Kidney (tissue), 13 donors: ENCODE measurements at regions not wholly inside any gene's neighbourhood (a gene's known extent, or its start where the extent isn't known, plus 50 kb on each side); places are given as distances from the start of the nearest gene placed in this dataset.

Source experiments
- DNase-seq, 5 donors: peaks; one replicate each; pipeline ENCODE4 v3.0.0-alpha.2; 2013 to 2020
- FAIRE-seq: peaks from 2 replicates; lab custom pipeline; 2012; peaks lifted over from hg19 to GRCh38; lab: Jason Lieb, UNC
- H3K27ac ChIP-seq, 2 donors: one replicate each; pipeline ENCODE4 v1.7.0; 2013; ENCODE audit warnings: low read depth in 2 of 2, low read length in 2 of 2, inconsistent platforms in 1 of 2
- H3K27me3 ChIP-seq: one replicate; pipeline ENCODE4 v1.7.1; 2013; ENCODE audit warnings: low read length, inconsistent platforms; ENCODE audit not compliant: control insufficient read depth, insufficient read depth
- H3K36me3 ChIP-seq, 3 donors: one replicate each; pipeline versions ENCODE4 v1.7.0 to v1.7.1; 2013; ENCODE audit warnings: low read length in 3 of 3, control low read depth in 1 of 3, inconsistent platforms in 1 of 3; ENCODE audit not compliant: insufficient read depth in 3 of 3, control insufficient read depth in 2 of 3
- H3K4me1 ChIP-seq, 3 donors: one replicate each; pipeline versions ENCODE4 v1.7.0 to v1.7.1; 2013; ENCODE audit warnings: low read length in 3 of 3, inconsistent platforms in 1 of 3, low read depth in 1 of 3; ENCODE audit not compliant: control insufficient read depth in 2 of 3, insufficient read depth in 2 of 3
- H3K4me3 ChIP-seq, 3 donors: one replicate each; pipeline versions ENCODE4 v1.7.0 to v1.8.1; 2013; ENCODE audit warnings: low read length in 3 of 3, control low read depth in 1 of 3, inconsistent platforms in 1 of 3
- H3K9ac ChIP-seq, 3 donors: one replicate each; pipeline versions ENCODE4 v1.7.0 to v1.7.1; 2013; ENCODE audit warnings: low read length in 3 of 3, control low read depth in 1 of 3, inconsistent platforms in 1 of 3
- H3K9me3 ChIP-seq, 3 donors: one replicate each; pipeline versions ENCODE4 v1.7.0 to v1.7.1; 2013; ENCODE audit warnings: low read length in 3 of 3, control low read depth in 1 of 3, inconsistent platforms in 1 of 3; ENCODE audit not compliant: control insufficient read depth in 2 of 3, insufficient read depth in 1 of 3
- intact Hi-C: fragments of 100-400 bp; cut with DNase I; formaldehyde crosslinking; loops from one replicate; pipeline ENCODE4 v1.11.1; 2022
- TF ChIP-seq, protein P1 (sequence below): IDR thresholded peaks from 3 replicates; pipeline ENCODE4 v1.5.1; 2012; ENCODE audit warnings: mild to moderate bottlenecking, moderate library complexity, borderline replicate concordance; ENCODE audit not compliant: insufficient read depth; ENCODE audit errors: extremely low read depth
- donor health status: control.
- donor health status: control.
- donor health status: control.
- donor health status: control.
- donor health status: control.
- donor health status: DM: yes; HTN: yes; CAD: no.
- donor health status: Normal renal cell carcinoma (clear cell type).

DNA sequence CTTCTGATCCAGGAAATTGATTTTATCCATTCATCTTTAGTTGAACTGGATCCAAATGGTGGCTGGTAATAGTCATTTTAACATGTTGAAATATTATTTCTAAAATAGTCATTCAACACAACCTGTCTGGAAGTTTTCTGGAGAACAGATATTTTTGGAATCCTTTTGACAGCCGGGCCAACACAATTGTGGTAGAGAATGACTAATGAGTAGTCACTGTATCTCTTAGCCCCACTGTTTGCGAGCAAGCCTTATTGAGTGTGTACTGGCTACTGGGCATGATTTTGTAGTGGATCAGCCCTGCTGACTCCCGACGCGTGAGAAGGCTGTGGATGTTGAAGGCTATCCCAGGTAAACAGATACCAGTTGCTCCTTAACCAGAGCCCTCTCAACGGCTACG lies 383.4 kb downstream of the ZNF536 start:
- Histone ChIP-seq H3K36me3 (no peaks in the 10 kb centered on the region), H3K4me3 (no peak overlapping the region), H3K9me3 (peaks cover 0 to 6% (median 0%) of the 10 kb centered on the region in 3 donors), H3K27ac (no peak overlapping the region), H3K4me1 (no peaks in the 10 kb centered on the region), H3K9ac (no peak overlapping the region), H3K27me3 (no peaks in the 10 kb centered on the region)
- DNase-seq (no peak), FAIRE-seq (no peak)
- intact Hi-C loops: no loop called here
- TF ChIP-seq, protein P1, sequence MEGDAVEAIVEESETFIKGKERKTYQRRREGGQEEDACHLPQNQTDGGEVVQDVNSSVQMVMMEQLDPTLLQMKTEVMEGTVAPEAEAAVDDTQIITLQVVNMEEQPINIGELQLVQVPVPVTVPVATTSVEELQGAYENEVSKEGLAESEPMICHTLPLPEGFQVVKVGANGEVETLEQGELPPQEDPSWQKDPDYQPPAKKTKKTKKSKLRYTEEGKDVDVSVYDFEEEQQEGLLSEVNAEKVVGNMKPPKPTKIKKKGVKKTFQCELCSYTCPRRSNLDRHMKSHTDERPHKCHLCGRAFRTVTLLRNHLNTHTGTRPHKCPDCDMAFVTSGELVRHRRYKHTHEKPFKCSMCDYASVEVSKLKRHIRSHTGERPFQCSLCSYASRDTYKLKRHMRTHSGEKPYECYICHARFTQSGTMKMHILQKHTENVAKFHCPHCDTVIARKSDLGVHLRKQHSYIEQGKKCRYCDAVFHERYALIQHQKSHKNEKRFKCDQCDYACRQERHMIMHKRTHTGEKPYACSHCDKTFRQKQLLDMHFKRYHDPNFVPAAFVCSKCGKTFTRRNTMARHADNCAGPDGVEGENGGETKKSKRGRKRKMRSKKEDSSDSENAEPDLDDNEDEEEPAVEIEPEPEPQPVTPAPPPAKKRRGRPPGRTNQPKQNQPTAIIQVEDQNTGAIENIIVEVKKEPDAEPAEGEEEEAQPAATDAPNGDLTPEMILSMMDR: no peak

DNA sequence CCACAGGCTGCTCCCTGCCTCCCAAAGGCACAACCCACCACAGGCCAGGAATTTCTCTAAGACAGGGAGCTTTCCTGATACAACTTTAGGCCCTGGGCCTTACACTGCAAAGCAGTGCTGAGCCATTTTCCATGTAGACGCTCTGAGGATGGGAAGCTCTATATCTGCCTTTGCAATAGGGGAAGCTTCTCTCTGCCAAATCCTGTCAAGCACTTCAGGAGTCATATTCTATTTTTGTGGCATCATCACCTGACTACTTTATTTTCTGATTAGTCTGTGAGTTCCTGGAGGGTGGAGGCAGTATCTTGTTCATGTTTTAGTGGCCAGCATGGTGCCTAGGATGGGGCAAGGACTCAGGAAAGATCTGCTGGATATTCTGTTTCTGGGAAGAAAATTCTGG lies 382.0 kb downstream of the ZNF536 start:
- TF ChIP-seq, protein P1: no peak
- no peak for DNase-seq
- intact Hi-C loops: no loop called here
- Histone ChIP-seq H3K4me3 (no peak overlapping the region), H3K9ac (no peak overlapping the region), H3K36me3 (no peaks in the 10 kb centered on the region), H3K27ac (no peak overlapping the region), H3K4me1 (no peaks in the 10 kb centered on the region), H3K9me3 (peaks cover 0 to 20% (median 4%) of the 10 kb centered on the region in 3 donors), H3K27me3 (no peaks in the 10 kb centered on the region)
- FAIRE-seq: no peak

DNA sequence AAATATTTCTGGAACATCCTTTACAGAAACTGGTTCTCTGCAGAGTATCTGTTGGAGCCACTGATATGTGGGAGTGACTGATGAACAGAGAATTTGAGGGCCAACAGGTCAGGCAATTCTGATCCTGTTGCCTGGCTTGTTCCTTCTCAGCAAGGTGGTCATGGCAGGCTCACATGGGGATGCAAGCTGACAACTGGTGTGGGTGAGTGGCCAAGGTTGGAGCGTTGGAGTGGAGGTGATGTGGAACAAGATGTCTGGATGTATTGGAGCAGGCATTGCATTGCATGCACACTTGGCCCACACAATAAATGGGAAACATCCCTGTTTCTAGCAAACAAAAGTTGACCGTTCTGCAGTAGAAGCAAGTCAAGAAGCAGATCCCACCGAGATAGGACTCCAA lies 380.7 kb downstream of the ZNF536 start:
- H3K36me3 ChIP-seq: no peaks in the 10 kb centered on the region
- H3K27ac ChIP-seq: no peak overlapping the region
- DNase-seq (no peak), FAIRE-seq (no peak)
- no peak overlapping the region for H3K9ac ChIP-seq
- TF ChIP-seq, protein P1: no peak
- no peaks in the 10 kb centered on the region for H3K27me3 ChIP-seq
- H3K4me3 ChIP-seq: no peak overlapping the region
- H3K4me1 ChIP-seq: no peaks in the 10 kb centered on the region
- intact Hi-C loops: no loop called here
- H3K9me3 ChIP-seq: peaks cover 0 to 21% (median 4%) of the 10 kb centered on the region in 3 donors

DNA sequence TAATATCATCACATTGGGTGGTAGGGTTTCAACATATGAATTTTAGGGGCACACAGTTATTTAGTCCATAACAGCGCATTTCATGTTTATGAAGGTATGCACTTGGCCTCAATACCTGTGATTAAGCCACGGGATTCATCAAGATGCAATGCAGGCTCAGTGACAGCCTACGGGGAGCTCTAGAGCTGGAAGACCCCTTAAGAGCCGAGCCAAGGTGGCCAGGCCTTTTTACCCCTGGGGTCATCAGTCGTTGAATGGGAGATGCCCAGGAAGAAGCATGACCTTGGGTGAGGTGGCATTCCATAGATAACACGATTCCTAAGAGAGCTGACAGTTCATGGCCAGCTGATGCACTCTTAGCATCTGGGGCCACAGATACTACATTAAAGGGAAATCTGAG lies 380.0 kb downstream of the ZNF536 start:
- no peaks in the 10 kb centered on the region for H3K4me1 ChIP-seq
- intact Hi-C loops: no loop called here
- no peak overlapping the region for H3K4me3 ChIP-seq
- no peak overlapping the region for H3K27ac ChIP-seq
- no peaks in the 10 kb centered on the region for H3K36me3 ChIP-seq
- DNase-seq (no peak), FAIRE-seq (no peak)
- H3K9ac ChIP-seq: no peak overlapping the region
- H3K27me3 ChIP-seq: no peaks in the 10 kb centered on the region
- H3K9me3 ChIP-seq: peaks cover 0 to 21% (median 4%) of the 10 kb centered on the region in 3 donors
- TF ChIP-seq, protein P1: no peak
